NT2/D1 (cell line): ENCODE measurements at regions not wholly inside any gene's neighbourhood (a gene's known extent, or its start where the extent isn't known, plus 50 kb on each side); places are given as distances from the start of the nearest gene placed in this dataset.

Source experiments
- DNase-seq: peaks from one replicate; pipeline ENCODE4 v3.0.0-alpha.2; 2011; ENCODE audit warnings: low read depth, low spot score
- H3K27me3 ChIP-seq: 2 replicates; pipeline ENCODE4 v1.6.0; 2011; ENCODE audit warnings: mild to moderate bottlenecking; ENCODE audit not compliant: insufficient read length, insufficient read depth
- H3K36me3 ChIP-seq: 2 replicates; pipeline ENCODE4 v1.6.1; 2011; ENCODE audit warnings: mild to moderate bottlenecking, low read length, mixed read lengths; ENCODE audit not compliant: insufficient read depth, insufficient read length
- H3K4me1 ChIP-seq: 2 replicates; pipeline ENCODE4 v1.5.1; 2011; ENCODE audit not compliant: insufficient read depth, insufficient read length
- H3K4me3 ChIP-seq: 2 replicates; pipeline ENCODE4 v1.5.1; 2011; ENCODE audit warnings: low read depth; ENCODE audit not compliant: insufficient read length
- H3K9ac ChIP-seq: 2 replicates; pipeline ENCODE4 v1.6.0; 2011; ENCODE audit warnings: low read depth; ENCODE audit not compliant: insufficient read length
- H3K9me3 ChIP-seq: 2 replicates; pipeline ENCODE4 v1.5.1; 2011; ENCODE audit warnings: mild to moderate bottlenecking, low read length; ENCODE audit not compliant: insufficient read depth
- SUZ12 ChIP-seq: IDR thresholded peaks from 2 replicates; pipeline ENCODE4 v1.6.1; 2011; ENCODE audit not compliant: insufficient read length, insufficient read depth; ENCODE audit errors: extremely low read depth
- YY1 ChIP-seq: IDR thresholded peaks from 2 replicates; pipeline ENCODE4 v1.6.1; 2011; ENCODE audit not compliant: insufficient read length, insufficient read depth
- ZNF274 ChIP-seq: IDR thresholded peaks from 2 replicates; pipeline ENCODE4 v1.6.1; 2011; ENCODE audit warnings: mild to moderate bottlenecking, low read depth, low read length

GRCh38 chr6:43869792-43870659, 100.0 kb downstream of the VEGFA start:
- TF ChIP-seq SUZ12 = no peak
- TF ChIP-seq YY1 = no peak
- TF ChIP-seq ZNF274 = no peak
- H3K4me1 ChIP-seq = peaks cover 15% of the 10 kb centered on the region
- H3K27me3 ChIP-seq = no peaks in the 10 kb centered on the region
- H3K9me3 ChIP-seq = no peaks in the 10 kb centered on the region
- no peaks in the 10 kb centered on the region for H3K36me3 ChIP-seq
- no peak overlapping the region for H3K4me3 ChIP-seq
- no peak for DNase-seq
- no peak overlapping the region for H3K9ac ChIP-seq

DNA sequence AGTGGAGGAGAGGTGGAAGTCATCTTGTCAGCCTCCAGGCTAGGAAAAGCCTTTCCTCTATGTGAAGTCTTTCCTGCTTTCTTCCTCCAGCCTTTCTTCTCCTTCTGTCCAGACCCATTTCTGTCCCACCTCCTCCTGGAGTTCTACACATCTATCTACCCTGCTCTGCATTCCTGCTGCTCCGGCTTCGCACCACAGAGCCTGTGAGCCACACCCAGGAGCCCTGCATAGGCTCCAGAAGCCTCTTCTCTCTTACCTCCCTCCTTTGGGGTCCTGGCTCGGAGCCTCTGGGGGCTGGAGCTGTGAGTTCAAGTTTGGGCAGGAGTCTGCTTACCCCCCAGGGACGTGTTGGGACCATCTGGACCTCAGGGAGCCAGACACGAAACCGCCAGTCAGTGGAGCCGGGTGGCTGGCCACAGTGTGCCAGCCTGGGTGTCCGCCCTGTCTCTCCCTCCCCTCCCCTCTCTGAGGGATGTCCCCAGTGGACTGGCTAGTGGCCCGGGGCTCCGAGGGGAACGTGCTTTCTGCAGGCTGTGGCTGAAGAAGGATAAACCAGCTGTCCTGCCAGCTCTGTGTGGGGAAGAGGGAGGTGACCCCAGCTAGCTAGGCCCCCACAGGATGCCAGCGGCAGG, 99.2 kb downstream of the VEGFA start:
- TF ChIP-seq YY1 = no peak
- no peak overlapping the region for H3K9ac ChIP-seq

GRCh38 chr6:43868467-43868866, 98.5 kb downstream of the VEGFA start:
- no peak overlapping the region for H3K9ac ChIP-seq
- H3K4me3 ChIP-seq = no peak overlapping the region
- H3K4me1 ChIP-seq = peaks cover 11% of the 10 kb centered on the region
- TF ChIP-seq ZNF274 = no peak
- no peak for TF ChIP-seq SUZ12
- no peak for TF ChIP-seq YY1
- H3K36me3 ChIP-seq = no peaks in the 10 kb centered on the region
- no peak for DNase-seq
- H3K9me3 ChIP-seq = no peaks in the 10 kb centered on the region
- no peaks in the 10 kb centered on the region for H3K27me3 ChIP-seq

More for the DNA sequence above, 99.2 kb downstream of the VEGFA start:
- Histone ChIP-seq H3K4me1 (peaks cover 12% of the 10 kb centered on the region), H3K36me3 (no peaks in the 10 kb centered on the region), H3K27me3 (no peaks in the 10 kb centered on the region), H3K9me3 (no peaks in the 10 kb centered on the region), H3K4me3 (no peak overlapping the region)
- DNase-seq = no peak

- no peak overlapping the region for H3K4me3 ChIP-seq
- H3K9ac ChIP-seq = no peak overlapping the region
- TF ChIP-seq YY1 = no peak
- TF ChIP-seq SUZ12 = no peak
- TF ChIP-seq ZNF274 = no peak
- H3K9me3 ChIP-seq = no peaks in the 10 kb centered on the region
- H3K36me3 ChIP-seq = no peaks in the 10 kb centered on the region
- H3K4me1 ChIP-seq = peaks cover 11% of the 10 kb centered on the region
- no peaks in the 10 kb centered on the region for H3K27me3 ChIP-seq
- DNase-seq = no peak
These were observed 98.0 kb downstream of the VEGFA start for GRCh38 chr6:43867996-43868395.

DNA sequence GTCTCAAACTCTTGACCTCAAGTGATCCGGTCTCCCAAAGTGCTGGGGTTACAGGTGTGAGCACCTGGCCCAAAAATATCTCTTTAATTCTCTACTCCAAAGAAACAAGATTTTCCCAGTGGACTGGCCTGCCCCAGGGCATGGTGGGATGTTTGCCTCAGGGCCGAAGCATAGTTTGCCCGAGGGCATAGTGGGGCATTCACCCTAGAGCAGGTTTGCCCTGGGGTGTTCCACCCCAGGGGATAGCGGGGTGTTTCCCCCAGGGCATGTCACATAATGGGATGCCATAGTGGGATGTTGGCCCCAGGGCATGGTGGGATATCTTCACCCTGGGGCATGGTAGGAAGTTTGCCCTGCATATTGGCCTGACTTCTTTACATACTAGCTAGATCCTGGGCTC, 97.2 kb downstream of the VEGFA start:
- no peak for TF ChIP-seq YY1
- TF ChIP-seq SUZ12 = no peak
- TF ChIP-seq ZNF274 = no peak
- H3K9me3 ChIP-seq = no peaks in the 10 kb centered on the region
- H3K36me3 ChIP-seq = no peaks in the 10 kb centered on the region
- no peak for DNase-seq
- no peak overlapping the region for H3K9ac ChIP-seq
- peaks cover 11% of the 10 kb centered on the region for H3K4me1 ChIP-seq
- no peaks in the 10 kb centered on the region for H3K27me3 ChIP-seq
- no peak overlapping the region for H3K4me3 ChIP-seq

- H3K36me3 ChIP-seq = no peaks in the 10 kb centered on the region
- peaks cover 11% of the 10 kb centered on the region for H3K4me1 ChIP-seq
- no peaks in the 10 kb centered on the region for H3K27me3 ChIP-seq
- no peaks in the 10 kb centered on the region for H3K9me3 ChIP-seq
- no peak for DNase-seq
- no peak overlapping the region for H3K4me3 ChIP-seq
- H3K9ac ChIP-seq = no peak overlapping the region
- TF ChIP-seq SUZ12 = no peak
- TF ChIP-seq YY1 = no peak
- no peak for TF ChIP-seq ZNF274
These were observed 96.1 kb downstream of the VEGFA start for GRCh38 chr6:43865932-43866645.

DNA sequence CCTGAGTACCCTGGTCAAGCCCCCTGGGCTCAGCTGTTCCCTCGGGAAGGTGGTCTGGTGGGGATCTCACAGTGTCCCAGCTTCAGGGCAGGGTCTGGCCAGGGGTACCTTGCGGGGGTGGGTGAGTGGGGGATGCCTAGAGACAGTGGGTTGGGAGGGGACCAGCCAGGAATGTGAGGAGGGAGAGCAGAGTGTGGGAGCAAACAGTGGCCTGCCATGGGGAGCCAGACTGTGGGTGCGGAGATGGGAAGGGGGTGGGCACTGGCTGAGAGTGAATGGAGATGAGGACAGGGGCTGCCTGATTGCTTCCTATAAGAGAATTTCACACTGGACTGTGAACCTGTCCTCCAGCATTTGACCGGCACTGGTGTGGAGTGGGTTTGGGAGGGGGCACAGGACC, 95.1 kb downstream of the VEGFA start:
- H3K4me1 ChIP-seq = peaks cover 13% of the 10 kb centered on the region
- TF ChIP-seq SUZ12 (no peak), YY1 (no peak), ZNF274 (no peak)

More for the DNA sequence above, 95.1 kb downstream of the VEGFA start:
- no peaks in the 10 kb centered on the region for H3K9me3 ChIP-seq
- no peak for DNase-seq
- H3K4me3 ChIP-seq = no peak overlapping the region
- no peaks in the 10 kb centered on the region for H3K36me3 ChIP-seq
- no peak overlapping the region for H3K9ac ChIP-seq
- no peaks in the 10 kb centered on the region for H3K27me3 ChIP-seq
